ENCODE measurements at regions not wholly inside any gene's neighbourhood (a gene's known extent, or its start where the extent isn't known, plus 50 kb on each side); places are given as distances from the start of the nearest gene placed in this dataset.

DNA sequence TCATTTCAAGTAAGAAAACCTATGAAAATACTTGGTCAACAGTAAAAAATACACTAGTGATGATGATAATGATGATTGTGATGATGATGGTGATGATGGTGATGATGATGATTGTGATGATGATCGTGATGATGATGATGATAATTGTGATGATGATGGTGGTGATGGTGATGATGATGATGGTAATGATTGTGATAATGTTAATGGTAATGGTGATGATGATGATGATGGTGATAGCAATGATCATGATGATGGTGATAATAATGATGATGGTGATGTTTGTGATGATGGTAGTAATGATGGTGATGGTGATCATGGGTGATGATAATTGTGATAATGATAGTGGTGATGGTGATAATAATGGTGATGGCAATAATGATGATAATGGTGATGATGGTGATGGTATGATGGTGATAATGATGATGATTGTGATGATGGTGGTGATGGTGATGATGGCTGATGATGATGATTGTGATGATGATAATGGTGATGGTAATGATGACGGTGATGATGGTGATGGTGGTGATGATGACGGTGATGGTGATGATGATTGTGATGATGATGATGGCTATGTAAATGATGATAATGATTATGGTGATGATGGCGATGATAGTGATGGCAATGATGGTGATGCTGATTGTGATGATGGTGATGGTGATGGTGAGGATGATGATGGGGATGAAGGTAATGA lies 62.1 kb downstream of the VCX3A start:
- CTCF ChIA-PET: no interaction called here

GRCh38 chrX:6468706-6469105 lies 66.2 kb downstream of the VCX3A start:
- Mint-ChIP-seq H3K36me3 (ENCODE audit: insufficient read depth, unreplicated experiment) (no peaks in the 10 kb centered on the region), H3K4me3 (ENCODE audit: unreplicated experiment) (no peak overlapping the region), H3K27me3 (ENCODE audit: insufficient read depth, unreplicated experiment) (no peaks in the 10 kb centered on the region), H3K4me1 (ENCODE audit: insufficient read depth, unreplicated experiment) (no peaks in the 10 kb centered on the region), H3K9me3 (ENCODE audit: unreplicated experiment) (peaks cover 23% of the 10 kb centered on the region), H3K27ac (ENCODE audit: low read depth, unreplicated experiment) (no peak overlapping the region)
- BruUV-seq (replicated peaks): no TSS peak
- POLR2A ChIA-PET: no interaction called here
- DNase-seq (ENCODE audit: unreplicated experiment): no peak
- TF ChIP-seq CTCF (IDR thresholded peaks at IDR 0.05; ENCODE audit: unreplicated experiment): no peak
- CTCF ChIA-PET: no interaction called here
- intact Hi-C loops (cut with micrococcal nuclease): no loop called here

More for the DNA sequence above, 62.1 kb downstream of the VCX3A start:
- no peaks in the 10 kb centered on the region for H3K4me1 Mint-ChIP-seq (ENCODE audit: insufficient read depth, unreplicated experiment)
- DNase-seq (ENCODE audit: unreplicated experiment): no peak
- H3K9me3 Mint-ChIP-seq (ENCODE audit: unreplicated experiment): peaks cover 9% of the 10 kb centered on the region
- H3K4me3 Mint-ChIP-seq (ENCODE audit: unreplicated experiment): no peak overlapping the region
- POLR2A ChIA-PET: no interaction called here
- intact Hi-C loops (cut with micrococcal nuclease): no loop called here
- H3K27me3 Mint-ChIP-seq (ENCODE audit: insufficient read depth, unreplicated experiment): no peaks in the 10 kb centered on the region
- no peak overlapping the region for H3K27ac Mint-ChIP-seq (ENCODE audit: low read depth, unreplicated experiment)
- no TSS peak for BruUV-seq (replicated peaks)
- TF ChIP-seq CTCF (IDR thresholded peaks at IDR 0.05; ENCODE audit: unreplicated experiment): no peak
- no peaks in the 10 kb centered on the region for H3K36me3 Mint-ChIP-seq (ENCODE audit: insufficient read depth, unreplicated experiment)

- BruUV-seq (replicated peaks): no TSS peak
- no peak for TF ChIP-seq CTCF (IDR thresholded peaks at IDR 0.05; ENCODE audit: unreplicated experiment)
- intact Hi-C loops (cut with micrococcal nuclease): no loop called here
- no peaks in the 10 kb centered on the region for H3K4me1 Mint-ChIP-seq (ENCODE audit: insufficient read depth, unreplicated experiment)
- POLR2A ChIA-PET: no interaction called here
- CTCF ChIA-PET: no interaction called here
- no peaks in the 10 kb centered on the region for H3K36me3 Mint-ChIP-seq (ENCODE audit: insufficient read depth, unreplicated experiment)
- H3K4me3 Mint-ChIP-seq (ENCODE audit: unreplicated experiment): no peak overlapping the region
- peaks cover 48% of the 10 kb centered on the region for H3K9me3 Mint-ChIP-seq (ENCODE audit: unreplicated experiment)
- DNase-seq (ENCODE audit: unreplicated experiment): no peak
- no peak overlapping the region for H3K27ac Mint-ChIP-seq (ENCODE audit: low read depth, unreplicated experiment)
- no peaks in the 10 kb centered on the region for H3K27me3 Mint-ChIP-seq (ENCODE audit: insufficient read depth, unreplicated experiment)
These were observed 69.2 kb downstream of the VCX3A start for GRCh38 chrX:6465756-6466155.

- Mint-ChIP-seq H3K27ac (ENCODE audit: low read depth, unreplicated experiment) (no peak overlapping the region), H3K36me3 (ENCODE audit: insufficient read depth, unreplicated experiment) (no peaks in the 10 kb centered on the region), H3K4me1 (ENCODE audit: insufficient read depth, unreplicated experiment) (no peaks in the 10 kb centered on the region), H3K9me3 (ENCODE audit: unreplicated experiment) (peaks cover 47% of the 10 kb centered on the region), H3K27me3 (ENCODE audit: insufficient read depth, unreplicated experiment) (no peaks in the 10 kb centered on the region), H3K4me3 (ENCODE audit: unreplicated experiment) (no peak overlapping the region)
- CTCF ChIA-PET: no interaction called here
- TF ChIP-seq CTCF (IDR thresholded peaks at IDR 0.05; ENCODE audit: unreplicated experiment): no peak
- POLR2A ChIA-PET: no interaction called here
- no peak for DNase-seq (ENCODE audit: unreplicated experiment)
- no TSS peak for BruUV-seq (replicated peaks)
- intact Hi-C loops (cut with micrococcal nuclease): no loop called here
These were observed 70.2 kb downstream of the VCX3A start for GRCh38 chrX:6464726-6465125.

Data from MCF 10A (cell line).